ENCODE measurements at regions not wholly inside any gene's neighbourhood (a gene's known extent, or its start where the extent isn't known, plus 50 kb on each side); places are given as distances from the start of the nearest gene placed in this dataset. TPM values are rescaled to one million over a fixed set of nuclear protein-coding genes. Genes with fewer than 3 reads are reported as not detected.

Small RNAs in the stretch of these regions (small RNA-seq; reads per million reads assigned to genes)
- gene RF00554 (ENCODE audit: insufficient read length, low read depth) = not detected
